ENCODE measurements at regions not wholly inside any gene's neighbourhood (a gene's known extent, or its start where the extent isn't known, plus 50 kb on each side); places are given as distances from the start of the nearest gene placed in this dataset.
"Not testable (repeated sequence)": the region's sequence is repeated elsewhere in the genome, so short reads cannot be mapped to it uniquely, and the experiment has no call there.

DNA sequence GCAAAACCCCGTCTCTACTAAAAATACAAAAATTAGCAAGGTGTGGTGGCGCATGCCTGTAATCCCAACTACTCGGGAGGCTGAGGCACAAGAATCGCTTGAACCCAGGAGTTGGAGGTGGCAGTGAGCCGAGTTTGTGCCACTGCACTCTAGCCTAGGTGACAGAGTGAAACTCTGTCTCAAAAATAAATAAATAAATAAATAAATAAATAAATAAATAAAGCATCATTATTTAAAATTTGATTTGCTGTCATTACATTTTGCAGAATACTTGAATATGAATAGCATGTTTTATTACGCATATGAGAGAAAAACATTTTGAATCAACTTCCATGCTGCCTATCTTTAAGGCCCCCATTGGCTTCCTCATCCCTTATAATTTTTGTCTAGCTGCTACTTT, 53.4 kb upstream of the MED14 start:
- DNase-seq (ENCODE audit: low read depth) = not testable (repeated sequence)

GRCh38 chrX:40792433-40792832, 57.1 kb upstream of the MED14 start:
- DNase-seq (ENCODE audit: low read depth) = no peak

GRCh38 chrX:40794829-40795130, 59.4 kb upstream of the MED14 start:
- DNase-seq (ENCODE audit: low read depth) = not testable (repeated sequence)

DNA sequence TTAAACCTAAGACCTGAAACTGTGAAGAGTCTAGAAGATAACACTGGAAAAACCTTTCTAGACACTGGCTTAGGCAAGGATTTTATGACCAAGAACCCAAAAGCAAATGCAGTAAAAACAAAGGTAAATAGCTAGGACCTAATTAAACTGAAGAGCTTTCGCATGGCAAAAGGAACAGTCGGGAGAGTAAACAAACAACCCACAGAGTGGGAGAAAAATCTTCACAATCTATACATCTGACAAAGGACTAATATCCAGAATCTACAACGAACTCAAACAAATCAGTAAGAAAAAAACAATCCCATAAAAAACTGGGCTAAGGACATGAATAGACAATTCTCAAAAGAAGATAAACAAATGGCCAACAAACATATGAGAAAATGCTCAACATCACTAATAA, 64.4 kb upstream of the MED14 start:
- not testable (repeated sequence) for DNase-seq (ENCODE audit: low read depth)

- DNase-seq (ENCODE audit: low read depth) = no peak
Measured at GRCh38 chrX:40805404-40805803, 70.1 kb upstream of the MED14 start.

GRCh38 chrX:40806513-40807220, 71.3 kb upstream of the MED14 start:
- no peak for DNase-seq (ENCODE audit: low read depth)

DNA sequence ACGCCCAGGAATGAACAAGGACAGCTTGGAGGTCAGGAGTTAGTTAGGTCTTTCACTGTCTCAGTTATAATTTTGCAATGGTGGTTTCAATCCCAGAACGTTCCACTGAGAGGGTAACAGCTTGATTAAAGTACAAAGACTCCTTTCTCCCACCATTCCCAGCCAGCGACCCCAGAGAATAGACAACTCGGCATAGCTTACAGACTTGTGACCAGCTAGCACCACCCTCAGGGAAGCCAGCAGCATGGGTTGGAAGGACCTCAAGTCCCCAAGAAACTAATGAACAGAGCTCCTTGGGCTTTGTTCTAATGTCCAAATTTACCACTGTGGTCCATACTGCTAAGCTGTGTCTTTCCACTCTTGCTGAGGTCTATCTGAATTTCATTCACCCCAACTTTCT, 72.0 kb upstream of the MED14 start:
- no peak for DNase-seq (ENCODE audit: low read depth)

- DNase-seq (ENCODE audit: low read depth) = no peak
Measured at GRCh38 chrX:40808203-40808602, 72.9 kb upstream of the MED14 start.

- no peak for DNase-seq (ENCODE audit: low read depth)
Measured at GRCh38 chrX:40809210-40809609, 73.9 kb upstream of the MED14 start.

DNA sequence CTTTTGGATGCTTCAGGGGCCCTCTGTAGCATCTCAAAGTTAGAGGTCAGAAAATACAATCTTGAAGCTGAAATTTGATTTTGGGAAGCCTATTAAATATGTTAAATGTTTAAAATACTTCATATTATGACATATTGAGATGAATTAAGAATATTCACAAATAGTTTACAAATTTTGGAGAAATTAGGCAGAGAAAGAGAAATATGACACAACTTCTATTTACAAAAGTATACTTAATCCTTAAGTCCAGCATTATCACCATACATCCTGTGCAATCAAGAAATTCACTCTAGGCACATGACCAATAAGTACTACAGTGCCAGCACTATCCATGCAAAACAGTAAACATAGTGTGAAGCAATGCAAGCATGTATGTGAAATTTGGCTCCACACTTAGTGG, 79.7 kb upstream of the MED14 start:
- not testable (repeated sequence) for DNase-seq (ENCODE audit: low read depth)

DNA sequence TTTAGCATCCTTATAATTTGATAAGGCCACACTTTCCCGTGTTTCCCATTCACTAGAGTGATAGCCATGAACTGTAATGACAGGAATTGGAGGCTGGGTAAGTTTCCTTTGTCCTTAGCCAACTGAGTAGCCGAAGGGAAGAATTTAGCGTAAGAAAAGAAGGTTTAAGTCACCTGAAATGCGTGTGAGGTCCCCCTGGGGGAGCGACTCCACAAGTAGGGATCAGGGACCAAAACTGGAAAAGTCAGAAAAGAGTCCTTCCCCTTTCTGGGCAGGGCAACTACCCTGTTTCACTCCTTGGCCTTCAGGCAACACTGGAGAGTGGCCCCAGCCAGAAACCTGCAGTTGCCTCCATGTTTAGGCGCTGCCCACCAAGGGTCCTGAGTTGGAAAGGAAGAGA, 81.6 kb upstream of the MED14 start:
- DNase-seq (ENCODE audit: low read depth) = no peak

DNA sequence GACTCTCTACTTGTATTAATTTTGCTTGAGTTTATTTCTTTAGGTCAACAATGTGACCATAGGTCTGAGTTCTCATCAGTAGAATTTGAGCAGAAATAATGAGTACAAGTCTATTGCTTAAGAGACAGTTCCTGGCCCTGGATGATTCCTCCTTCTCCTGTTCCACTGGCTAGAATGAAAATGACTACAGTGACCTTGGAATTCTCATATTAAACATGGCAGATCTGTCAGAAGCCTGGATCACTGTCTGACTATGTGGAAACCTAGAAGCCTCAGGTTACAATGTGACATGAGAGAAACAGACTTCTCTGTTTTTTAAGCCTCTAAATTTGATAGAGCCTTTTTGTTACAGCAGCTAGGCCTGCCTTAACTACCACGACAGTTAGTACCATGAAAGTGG, 82.9 kb upstream of the MED14 start:
- DNase-seq (ENCODE audit: low read depth) = no peak

DNA sequence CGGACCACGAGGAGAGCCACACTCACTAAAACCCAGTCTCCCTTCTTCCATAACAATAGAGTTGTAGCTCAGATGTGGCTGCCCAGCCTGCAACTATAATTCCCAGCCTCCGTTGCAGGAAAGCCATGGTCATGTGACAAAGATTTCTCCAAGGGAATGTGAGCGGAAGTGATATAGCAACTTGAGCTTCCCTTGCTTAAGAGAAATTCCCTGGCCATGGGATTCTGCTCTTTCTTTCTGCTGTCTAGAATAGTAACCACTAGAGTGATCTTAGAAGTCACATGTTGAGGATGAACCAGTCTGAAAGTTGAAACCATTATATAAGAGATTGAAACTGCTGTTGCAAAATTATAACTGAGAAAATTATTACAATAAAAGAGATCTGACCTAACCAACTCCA, 86.4 kb upstream of the MED14 start:
- DNase-seq (ENCODE audit: low read depth) = no peak

GRCh38 chrX:40827331-40827730, 92.0 kb upstream of the MED14 start:
- DNase-seq (ENCODE audit: low read depth) = no peak

- DNase-seq (ENCODE audit: low read depth) = no peak
Measured at GRCh38 chrX:40831750-40832149, 96.4 kb upstream of the MED14 start.

DNA sequence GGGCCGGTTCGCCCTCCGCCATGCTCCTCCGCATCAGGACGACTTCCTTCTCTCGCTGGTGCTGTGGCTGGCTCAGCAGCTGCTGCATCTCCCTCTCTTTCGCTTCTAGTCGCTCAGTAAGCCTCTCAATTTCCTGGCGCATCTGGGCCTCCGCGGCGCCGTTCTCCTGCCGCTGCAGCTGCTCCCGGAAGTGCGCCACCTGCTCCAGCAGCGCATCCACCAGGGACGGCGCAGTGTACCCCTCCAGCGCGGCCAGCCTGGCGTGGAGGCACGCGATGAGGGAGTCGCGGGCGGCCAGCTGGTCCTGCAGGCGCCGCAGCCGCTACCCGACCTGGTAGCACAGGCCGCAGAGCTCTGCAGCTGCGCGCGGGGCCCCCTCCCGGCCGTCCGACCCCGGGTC, 97.4 kb upstream of the MED14 start:
- no peak for DNase-seq (ENCODE audit: low read depth)

DNA sequence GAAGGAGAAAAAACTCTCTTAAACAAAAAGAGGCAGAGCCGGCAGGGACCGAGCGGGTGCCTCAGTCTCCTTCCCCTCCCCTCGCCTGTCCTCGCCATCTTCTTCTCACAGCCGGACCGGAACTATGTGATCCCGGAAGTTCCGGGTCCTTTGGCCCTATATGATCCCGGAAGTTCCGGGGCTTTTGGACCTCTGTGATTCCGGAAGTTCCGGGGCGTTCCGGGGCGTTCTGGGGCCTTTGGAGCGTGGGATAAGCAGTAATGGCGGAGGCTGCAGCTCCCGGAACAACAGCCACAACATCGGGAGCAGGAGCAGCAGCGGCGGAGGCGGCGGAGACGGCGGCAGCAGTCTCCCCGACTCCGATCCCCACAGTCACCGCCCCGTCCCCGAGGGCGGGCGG, 98.9 kb upstream of the MED14 start:
- DNase-seq (ENCODE audit: low read depth) = no peak

DNA sequence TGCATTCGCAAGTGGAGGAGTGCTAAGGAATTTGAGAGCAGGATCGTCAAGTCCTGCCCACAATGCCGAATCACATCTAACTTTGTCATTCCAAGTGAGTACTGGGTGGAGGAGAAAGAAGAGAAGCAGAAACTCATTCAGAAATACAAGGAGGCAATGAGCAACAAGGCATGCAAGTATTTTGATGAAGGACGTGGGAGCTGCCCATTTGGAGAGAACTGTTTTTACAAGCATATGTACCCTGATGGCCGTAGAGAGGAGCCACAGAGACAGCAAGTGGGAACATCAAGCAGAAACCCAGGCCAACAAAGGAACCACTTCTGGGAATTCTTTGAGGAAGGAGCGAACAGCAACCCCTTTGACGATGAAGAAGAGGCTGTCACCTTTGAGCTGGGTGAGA, 100.2 kb upstream of the MED14 start:
- DNase-seq (ENCODE audit: low read depth) = no peak

DNA sequence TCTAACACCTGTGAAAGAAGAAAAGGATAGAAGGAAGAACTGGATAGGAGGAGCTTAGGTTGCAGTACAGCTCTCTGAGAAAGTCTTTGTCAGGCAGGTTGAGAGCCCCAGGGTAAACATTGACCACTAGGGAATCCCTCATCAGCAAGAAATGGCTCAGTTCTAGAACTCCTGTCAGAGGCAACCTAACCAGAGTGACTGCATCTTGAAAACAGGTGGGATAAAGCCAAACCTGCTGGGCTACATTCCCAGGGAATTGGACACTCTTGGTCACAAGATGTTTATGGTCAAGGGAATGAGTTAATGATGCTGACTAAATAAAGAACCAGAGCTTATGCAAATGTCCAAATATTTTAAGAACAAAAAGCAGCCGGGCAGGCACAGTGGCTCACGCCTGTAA, 108.3 kb upstream of the MED14 start:
- no peak for DNase-seq (ENCODE audit: low read depth)

DNA sequence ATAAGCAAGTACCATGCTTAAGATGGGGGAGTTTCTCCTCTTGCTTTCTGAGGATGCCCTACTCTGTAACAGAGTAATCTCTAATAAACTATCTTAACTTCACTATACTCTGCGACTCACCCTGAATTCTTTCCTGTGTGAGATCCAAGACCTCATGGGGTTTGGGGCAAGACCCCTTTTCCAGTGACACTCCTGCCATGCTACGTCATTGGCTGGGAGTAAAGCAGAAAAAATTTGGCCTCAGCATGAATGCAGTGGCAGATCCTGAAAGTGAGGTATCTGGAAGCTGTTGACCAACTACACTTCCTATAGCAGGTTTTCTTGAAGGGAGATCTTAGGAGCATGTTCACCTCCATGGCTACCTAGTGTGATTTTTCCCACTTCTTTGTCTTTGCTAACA, 109.1 kb upstream of the MED14 start:
- no peak for DNase-seq (ENCODE audit: low read depth)

GRCh38 chrX:40845331-40845911, 110.1 kb upstream of the MED14 start:
- DNase-seq (ENCODE audit: low read depth) = no peak

GRCh38 chrX:40849906-40850823, 114.8 kb upstream of the MED14 start:
- DNase-seq (ENCODE audit: low read depth) = no peak

- no peak for DNase-seq (ENCODE audit: low read depth)
Measured at GRCh38 chrX:40852586-40852985, 117.2 kb upstream of the MED14 start.

Measured in stimulated activated CD8-positive, alpha-beta memory T cell treated with anti-CD3 and anti-CD28 coated beads, Interleukin-15, amount 100 ng/mL, for 1 hour (primary cell).